Esophagus muscularis mucosa (tissue), 4 donors: ENCODE measurements at regions not wholly inside any gene's neighbourhood (a gene's known extent, or its start where the extent isn't known, plus 50 kb on each side); places are given as distances from the start of the nearest gene placed in this dataset.
"Not testable (repeated sequence)": the region's sequence is repeated elsewhere in the genome, so short reads cannot be mapped to it uniquely, and the experiment has no call there.

ENCODE experiments used
- DNase-seq: peaks from one replicate; pipeline ENCODE4 v3.0.0-alpha.2; 2017; ENCODE audit errors: extremely low spot score
- H3K27ac ChIP-seq, 4 donors: fragments of 200-600 bp; sonication (generic); replicated peaks in 1 of 4; 1 replicate in 3 of 4; 2 replicates in 1 of 4; pipeline ENCODE4 v1.5.1; 2016 to 2019; ENCODE audit warnings: mild to moderate bottlenecking in 1 of 4
- H3K27me3 ChIP-seq, 4 donors: fragments of 200-600 bp; sonication (generic); one replicate each; pipeline versions ENCODE4 v1.5.1 to v1.6.0; 2016 to 2019
- H3K36me3 ChIP-seq, 4 donors: fragments of 200-600 bp; sonication (generic); one replicate each; pipeline ENCODE4 v1.5.1; 2016 to 2019
- H3K4me1 ChIP-seq, 4 donors: fragments of 200-600 bp; sonication (generic); one replicate each; pipeline ENCODE4 v1.5.1; 2016 to 2019
- H3K4me3 ChIP-seq, 4 donors: fragments of 200-600 bp; sonication (generic); 1 replicate in 2 of 4; 2 replicates in 2 of 4; pipeline ENCODE4 v1.5.1; 2016 to 2019; ENCODE audit warnings: mild to moderate bottlenecking in 4 of 4, moderate library complexity in 1 of 4
- H3K9me3 ChIP-seq, 4 donors: fragments of 200-600 bp; sonication (generic); 1 replicate in 3 of 4; 2 replicates in 1 of 4; pipeline ENCODE4 v1.5.1; 2016 to 2019
- CTCF ChIP-seq, 3 experiments: fragments of 200-600 bp in 2 of 3; fragments of 450-650 bp in 1 of 3; sonication (generic) in 2 of 3; IDR thresholded peaks; one replicate each; pipeline ENCODE4 v1.5.1; 2017 to 2019; ENCODE audit warnings: antibody characterized with exemption in 3 of 3, mild to moderate bottlenecking in 2 of 3, moderate library complexity in 1 of 3
- EP300 ChIP-seq: sonication (generic); formaldehyde crosslinking; IDR thresholded peaks from one replicate; pipeline ENCODE4 v1.6.1; 2017; ENCODE audit warnings: antibody characterized with exemption
- POLR2A ChIP-seq: fragments of 450-650 bp; IDR thresholded peaks from one replicate; pipeline ENCODE4 v1.6.1; 2017; ENCODE audit warnings: antibody characterized with exemption, moderate library complexity, mild to moderate bottlenecking, low read depth
- POLR2AphosphoS5 ChIP-seq, 2 donors: sonication (generic); formaldehyde crosslinking; IDR thresholded peaks; one replicate each; pipeline ENCODE4 v1.6.1; 2017; ENCODE audit warnings: antibody characterized with exemption in 2 of 2
- WGBS: methylation state at CpG from one replicate; pipeline ENCODE4 v1.1.5; 2018; 5-methylcytosine and 5-hydroxymethylcytosine counted together
- intact Hi-C: fragments of 100-400 bp; cut with DNase I; formaldehyde crosslinking; loops from one replicate; pipeline ENCODE4 v1.15.1; 2023

- no peak overlapping the region for H3K4me3 ChIP-seq
- no peak for DNase-seq
- H3K4me1 ChIP-seq = peaks cover 0 to 2% (median 0%) of the 10 kb centered on the region in 4 donors
- 64% methylated on average over 8 of the region's 13 CpGs for WGBS
- intact Hi-C loops = no loop called here
- H3K27ac ChIP-seq = no peak overlapping the region
- TF ChIP-seq POLR2AphosphoS5 (IDR thresholded peaks at IDR 0.05) = no peak
- no peak for TF ChIP-seq CTCF (IDR thresholded peaks at IDR 0.05)
- no peak for TF ChIP-seq POLR2A
- no peak for TF ChIP-seq EP300
- H3K9me3 ChIP-seq = no peaks in the 10 kb centered on the region
- H3K36me3 ChIP-seq = no peaks in the 10 kb centered on the region
- no peaks in the 10 kb centered on the region for H3K27me3 ChIP-seq
These were observed 181.9 kb upstream of the ZNF469 start for GRCh38 chr16:88200896-88201185.

DNA sequence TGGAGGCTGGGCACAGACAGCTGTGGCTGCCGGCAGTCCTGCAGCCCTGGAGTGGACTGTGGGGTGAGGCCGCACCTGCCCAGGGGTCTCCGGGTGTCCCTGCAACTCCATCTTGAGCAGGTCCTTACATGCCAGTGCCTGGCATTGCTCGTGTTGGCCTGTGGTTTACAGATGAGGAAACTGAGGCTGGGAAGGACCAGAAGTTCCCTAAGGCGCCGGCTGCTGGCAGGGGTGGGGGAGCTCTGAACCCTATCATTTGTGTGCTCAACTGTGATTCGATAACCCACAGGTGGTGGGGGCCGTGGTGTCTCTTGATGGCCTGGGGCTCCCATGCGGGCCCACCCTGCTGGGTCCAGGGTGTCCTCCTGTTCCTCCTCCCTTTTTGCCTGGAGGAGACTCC lies 181.1 kb upstream of the ZNF469 start:
- WGBS = 93% methylated on average over 9 of the region's 9 CpGs
- H3K36me3 ChIP-seq, H3K4me1 ChIP-seq, H3K4me3 ChIP-seq, H3K27me3 ChIP-seq, H3K9me3 ChIP-seq, DNase-seq, intact Hi-C loops, H3K27ac ChIP-seq: not testable (repeated sequence)

- Histone ChIP-seq H3K36me3 (no peaks in the 10 kb centered on the region), H3K27ac (no peak overlapping the region), H3K9me3 (no peaks in the 10 kb centered on the region), H3K4me1 (peaks cover 0 to 2% (median 0%) of the 10 kb centered on the region in 4 donors), H3K4me3 (no peak overlapping the region), H3K27me3 (no peaks in the 10 kb centered on the region)
- intact Hi-C loops = no loop called here
- WGBS = 93% methylated on average over 9 of the region's 13 CpGs
- no peak for DNase-seq
- TF ChIP-seq POLR2AphosphoS5 (IDR thresholded peaks at IDR 0.05) (no peak), EP300 (no peak), CTCF (IDR thresholded peaks at IDR 0.05) (no peak), POLR2A (no peak)
These were observed 180.5 kb upstream of the ZNF469 start for GRCh38 chr16:88202207-88202745.

- H3K27me3 ChIP-seq, H3K36me3 ChIP-seq, H3K4me3 ChIP-seq, DNase-seq, intact Hi-C loops, H3K27ac ChIP-seq, H3K9me3 ChIP-seq, H3K4me1 ChIP-seq: not testable (repeated sequence)
- 85% methylated on average over 18 of the region's 37 CpGs for WGBS
These were observed 179.7 kb upstream of the ZNF469 start for GRCh38 chr16:88202856-88203681.

- intact Hi-C loops = not testable (repeated sequence)
These were observed 178.3 kb upstream of the ZNF469 start for GRCh38 chr16:88204131-88205110.

GRCh38 chr16:88205482-88205881 lies 177.3 kb upstream of the ZNF469 start:
- DNase-seq, H3K4me3 ChIP-seq, H3K9me3 ChIP-seq, H3K27ac ChIP-seq, intact Hi-C loops, H3K4me1 ChIP-seq, H3K36me3 ChIP-seq, H3K27me3 ChIP-seq: not testable (repeated sequence)
- 95% methylated on average over 17 of the region's 17 CpGs for WGBS

More at GRCh38 chr16:88204131-88205110, 178.3 kb upstream of the ZNF469 start:
- not testable (repeated sequence) for H3K36me3 ChIP-seq, H3K27me3 ChIP-seq, H3K4me1 ChIP-seq, H3K27ac ChIP-seq, DNase-seq, H3K4me3 ChIP-seq, H3K9me3 ChIP-seq
- 85% methylated on average over 23 of the region's 37 CpGs for WGBS

- DNase-seq, intact Hi-C loops: not testable (repeated sequence)
- 95% methylated on average over 13 of the region's 16 CpGs for WGBS
These were observed 176.8 kb upstream of the ZNF469 start for GRCh38 chr16:88206006-88206405.

DNA sequence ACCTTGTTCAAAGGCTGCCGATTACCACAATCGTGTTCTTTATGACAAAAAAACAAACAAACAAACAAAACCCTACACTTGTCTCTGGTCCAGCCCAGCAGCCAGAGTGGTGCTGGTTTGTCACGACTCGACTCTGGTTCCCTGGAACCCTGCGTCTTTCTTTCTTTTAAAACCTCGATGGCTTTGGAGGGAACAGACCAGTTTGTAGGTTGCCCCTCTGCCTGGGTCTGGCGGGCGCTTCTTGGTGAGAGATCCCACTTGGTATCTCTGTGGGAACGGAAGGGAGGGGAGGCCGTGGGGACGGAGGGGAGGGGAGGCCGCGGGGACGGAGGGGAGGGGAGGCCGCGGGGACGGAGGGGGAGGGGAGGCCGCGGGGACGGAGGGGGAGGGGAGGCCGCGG lies 176.2 kb upstream of the ZNF469 start:
- 85% methylated on average over 8 of the region's 22 CpGs for WGBS
- H3K27ac ChIP-seq = not testable (repeated sequence)

More at GRCh38 chr16:88206006-88206405, 176.8 kb upstream of the ZNF469 start:
- H3K36me3 ChIP-seq, H3K27ac ChIP-seq, H3K9me3 ChIP-seq, H3K27me3 ChIP-seq, H3K4me1 ChIP-seq, H3K4me3 ChIP-seq: not testable (repeated sequence)

More for the DNA sequence above, 176.2 kb upstream of the ZNF469 start:
- H3K27me3 ChIP-seq, H3K36me3 ChIP-seq, H3K9me3 ChIP-seq, intact Hi-C loops, DNase-seq, H3K4me3 ChIP-seq, H3K4me1 ChIP-seq: not testable (repeated sequence)
